Uterus (tissue), 2 donors: ENCODE measurements at regions not wholly inside any gene's neighbourhood (a gene's known extent, or its start where the extent isn't known, plus 50 kb on each side); places are given as distances from the start of the nearest gene placed in this dataset.

Source experiments
- POLR2A ChIP-seq, 2 donors: fragments of 450-650 bp; IDR thresholded peaks; one replicate each; pipeline ENCODE4 v1.6.1; 2016; ENCODE audit warnings: antibody characterized with exemption in 2 of 2, mild to moderate bottlenecking in 1 of 2, moderate library complexity in 1 of 2
- TF ChIP-seq, protein P1 (sequence below), 4 experiments: fragments of 200-600 bp in 2 of 4; fragments of 450-650 bp in 2 of 4; sonication (generic) in 2 of 4; IDR thresholded peaks; one replicate each; pipeline ENCODE4 v1.5.1; 2016 to 2019; ENCODE audit warnings: antibody characterized with exemption in 4 of 4, mild to moderate bottlenecking in 2 of 4, moderate library complexity in 1 of 4

DNA sequence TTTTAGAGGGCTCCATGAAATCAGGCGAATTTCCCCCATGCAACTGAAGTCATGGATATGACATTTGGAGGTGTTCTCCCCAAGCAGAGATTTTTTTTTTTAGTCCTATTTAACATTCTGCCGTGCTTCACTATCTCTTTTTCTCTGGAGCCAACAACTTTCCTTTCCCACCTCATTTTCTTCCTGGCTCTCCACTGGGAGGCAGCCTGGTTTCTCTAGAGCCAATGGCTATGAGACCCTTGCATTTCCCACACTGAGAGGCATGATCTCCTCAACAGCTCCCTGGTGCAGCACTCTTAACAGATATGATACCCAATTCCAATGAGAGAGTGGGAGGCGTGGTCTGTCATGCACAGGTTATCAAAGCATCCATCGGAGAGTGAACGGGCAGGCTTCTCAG lies 310.8 kb downstream of the DRD1 start:
- no peak for TF ChIP-seq POLR2A (IDR thresholded peaks at IDR 0.05)
- TF ChIP-seq, protein P1, sequence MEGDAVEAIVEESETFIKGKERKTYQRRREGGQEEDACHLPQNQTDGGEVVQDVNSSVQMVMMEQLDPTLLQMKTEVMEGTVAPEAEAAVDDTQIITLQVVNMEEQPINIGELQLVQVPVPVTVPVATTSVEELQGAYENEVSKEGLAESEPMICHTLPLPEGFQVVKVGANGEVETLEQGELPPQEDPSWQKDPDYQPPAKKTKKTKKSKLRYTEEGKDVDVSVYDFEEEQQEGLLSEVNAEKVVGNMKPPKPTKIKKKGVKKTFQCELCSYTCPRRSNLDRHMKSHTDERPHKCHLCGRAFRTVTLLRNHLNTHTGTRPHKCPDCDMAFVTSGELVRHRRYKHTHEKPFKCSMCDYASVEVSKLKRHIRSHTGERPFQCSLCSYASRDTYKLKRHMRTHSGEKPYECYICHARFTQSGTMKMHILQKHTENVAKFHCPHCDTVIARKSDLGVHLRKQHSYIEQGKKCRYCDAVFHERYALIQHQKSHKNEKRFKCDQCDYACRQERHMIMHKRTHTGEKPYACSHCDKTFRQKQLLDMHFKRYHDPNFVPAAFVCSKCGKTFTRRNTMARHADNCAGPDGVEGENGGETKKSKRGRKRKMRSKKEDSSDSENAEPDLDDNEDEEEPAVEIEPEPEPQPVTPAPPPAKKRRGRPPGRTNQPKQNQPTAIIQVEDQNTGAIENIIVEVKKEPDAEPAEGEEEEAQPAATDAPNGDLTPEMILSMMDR (IDR thresholded peaks at IDR 0.05): no peak
